Activated CD4-positive, alpha-beta T cell treated with anti-CD3 and anti-CD28 coated beads for 36 hours (primary cell): ENCODE measurements at regions not wholly inside any gene's neighbourhood (a gene's known extent, or its start where the extent isn't known, plus 50 kb on each side); places are given as distances from the start of the nearest gene placed in this dataset.
A peak's percentile ranks its signal among the peaks of the same experiment; 100 is the strongest.

Experiments
- ATAC-seq: fragments of 200-7000 bp; cut with Tn5 transposase; one replicate; pipeline ENCODE4 v1.10.0; 2021; ENCODE audit warnings: mild to moderate bottlenecking, moderate library complexity
- CTCF ChIA-PET: fragments of 350-600 bp; sonication (Branson Sonifier 250); formaldehyde crosslinking; loops from one replicate; lab custom pipeline; 2021; ENCODE audit warnings: antibody characterized with exemption; lab: Charles Lee
- POLR2A ChIA-PET: fragments of 350-600 bp; sonication (Branson Sonifier 250); formaldehyde crosslinking; loops from one replicate; lab custom pipeline; 2021; ENCODE audit warnings: antibody characterized with exemption, inconsistent platforms; lab: Charles Lee
- DNase-seq: peaks from one replicate; pipeline ENCODE4 v3.0.0-alpha.2; 2020
- H3K27ac Mint-ChIP-seq: one replicate; pipeline ENCODE4 v1.8.0; 2021; ENCODE audit warnings: mixed read lengths
- H3K27me3 Mint-ChIP-seq: one replicate; pipeline ENCODE4 v1.8.0; 2021; ENCODE audit warnings: mixed read lengths
- H3K36me3 Mint-ChIP-seq: one replicate; pipeline ENCODE4 v1.8.0; 2021; ENCODE audit warnings: low read depth, mixed read lengths
- H3K4me1 Mint-ChIP-seq: one replicate; pipeline ENCODE4 v1.8.0; 2021; ENCODE audit warnings: mixed read lengths
- H3K4me3 Mint-ChIP-seq: one replicate; pipeline ENCODE4 v1.8.0; 2021; ENCODE audit warnings: mild to moderate bottlenecking, moderate library complexity, mixed read lengths
- H3K9me3 Mint-ChIP-seq: one replicate; pipeline ENCODE4 v1.8.0; 2021; ENCODE audit warnings: low read depth, mixed read lengths
- intact Hi-C, 2 experiments: fragments of 100-400 bp; cut with DNase I in 1 of 2; cut with micrococcal nuclease in 1 of 2; formaldehyde crosslinking; loops; one replicate each; pipeline versions ENCODE4 v1.14.2 to v1.15.1; 2022 to 2024; cut with DNase I, micrococcal nuclease

- Mint-ChIP-seq H3K9me3 (no peaks in the 10 kb centered on the region), H3K27ac (no peak overlapping the region), H3K36me3 (no peaks in the 10 kb centered on the region), H3K4me1 (peaks cover 5% of the 10 kb centered on the region), H3K27me3 (peaks cover 3% of the 10 kb centered on the region), H3K4me3 (no peak overlapping the region)
- intact Hi-C loops = no loop called here
- ATAC-seq = no peak
- no peak for DNase-seq
- POLR2A ChIA-PET = no interaction called here
- CTCF ChIA-PET = interaction anchor here (1.3 kb wide), 1 partner anchor 31 kb away, joined by 3 read pairs; no protein-coding TSS in a partner anchor
These were observed 159.2 kb upstream of the ALKAL2 start for GRCh38 chr2:446963-447530.

- CTCF ChIA-PET = no interaction called here
- peaks cover 1% of the 10 kb centered on the region for H3K27me3 Mint-ChIP-seq
- no peak for DNase-seq
- no peak for ATAC-seq
- POLR2A ChIA-PET = no interaction called here
- H3K27ac Mint-ChIP-seq = no peak overlapping the region
- peaks cover 5% of the 10 kb centered on the region for H3K4me1 Mint-ChIP-seq
- intact Hi-C loops = no loop called here
- no peak overlapping the region for H3K4me3 Mint-ChIP-seq
- no peaks in the 10 kb centered on the region for H3K9me3 Mint-ChIP-seq
- no peaks in the 10 kb centered on the region for H3K36me3 Mint-ChIP-seq
These were observed 158.5 kb upstream of the ALKAL2 start for GRCh38 chr2:446303-446874.

DNA sequence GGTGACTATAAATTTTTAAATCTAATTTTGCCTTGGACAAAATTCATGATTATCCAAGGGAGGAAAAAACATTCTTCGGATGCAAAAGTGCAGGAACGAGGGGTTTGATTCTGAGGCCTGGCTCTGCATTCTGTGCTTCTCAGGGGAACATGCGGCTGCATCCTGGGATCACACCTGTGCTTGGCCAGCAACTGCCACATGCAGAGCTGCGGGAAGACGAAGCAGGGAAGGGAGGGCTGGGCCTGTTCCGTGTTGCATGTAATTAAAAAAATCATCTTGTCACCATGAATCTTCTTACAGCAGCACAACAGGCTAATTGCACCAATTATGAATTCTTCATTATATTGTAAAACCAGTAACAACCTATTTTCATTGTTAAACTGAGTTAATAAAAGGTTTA lies 158.0 kb upstream of the ALKAL2 start:
- no peaks in the 10 kb centered on the region for H3K36me3 Mint-ChIP-seq
- no peak overlapping the region for H3K27ac Mint-ChIP-seq
- DNase-seq (no peak), ATAC-seq (no peak)
- POLR2A ChIA-PET = no interaction called here
- intact Hi-C loops = no loop called here
- H3K4me1 Mint-ChIP-seq = peaks cover 5% of the 10 kb centered on the region
- H3K9me3 Mint-ChIP-seq = no peaks in the 10 kb centered on the region
- CTCF ChIA-PET = no interaction called here
- no peaks in the 10 kb centered on the region for H3K27me3 Mint-ChIP-seq
- H3K4me3 Mint-ChIP-seq = no peak overlapping the region

DNA sequence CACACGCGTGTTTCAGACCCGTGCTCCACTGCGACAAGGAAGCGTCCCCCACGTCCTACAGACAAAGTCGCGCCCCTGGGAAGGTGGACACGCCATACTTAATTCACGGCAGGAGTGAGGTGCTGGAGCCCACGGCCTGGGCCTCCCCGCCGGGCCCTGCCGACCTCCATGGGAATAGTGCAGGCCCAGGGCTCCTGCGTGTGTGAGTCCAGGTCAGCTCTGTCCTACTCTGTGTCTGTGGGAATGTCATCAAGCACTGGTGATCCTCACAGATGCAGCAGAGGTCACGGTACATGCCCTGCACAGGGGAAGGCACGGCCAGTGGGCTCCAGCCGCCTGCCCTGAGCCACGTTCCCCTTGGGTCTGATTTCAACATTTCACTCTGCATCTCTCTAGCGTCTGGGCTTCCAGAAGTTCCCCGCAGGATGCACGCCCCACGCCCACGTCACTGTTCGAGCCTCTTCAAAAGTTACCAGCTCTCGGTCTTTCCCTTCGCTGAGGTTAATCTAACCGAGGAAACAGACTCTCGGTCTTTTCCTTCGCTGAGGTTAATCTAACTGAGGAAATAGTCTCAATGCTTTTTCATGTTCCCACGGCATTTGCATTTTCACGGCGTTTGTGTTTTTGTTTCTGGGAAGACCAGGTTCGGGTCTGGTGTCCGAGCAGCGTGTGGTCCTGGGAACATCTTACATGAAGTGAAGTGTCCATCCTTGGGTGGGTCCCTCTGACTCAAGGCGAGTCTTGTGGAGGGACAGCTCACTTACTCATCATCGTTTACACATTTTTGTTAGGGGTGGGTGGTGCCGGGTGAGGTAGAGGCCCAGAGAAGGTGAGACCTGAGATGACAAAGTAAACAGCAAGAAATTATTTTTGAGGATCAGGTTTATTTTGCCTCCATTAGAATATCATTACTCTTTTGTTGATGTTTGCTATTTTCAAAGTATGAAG lies 157.3 kb upstream of the ALKAL2 start:
- no peak overlapping the region for H3K27ac Mint-ChIP-seq
- POLR2A ChIA-PET = no interaction called here

GRCh38 chr2:443741-444140 lies 155.8 kb upstream of the ALKAL2 start:
- H3K36me3 Mint-ChIP-seq = no peaks in the 10 kb centered on the region
- ATAC-seq = no peak
- H3K27me3 Mint-ChIP-seq = no peaks in the 10 kb centered on the region
- H3K9me3 Mint-ChIP-seq = no peaks in the 10 kb centered on the region
- H3K4me3 Mint-ChIP-seq = no peak overlapping the region
- intact Hi-C loops = no loop called here
- H3K4me1 Mint-ChIP-seq = peaks cover 5% of the 10 kb centered on the region
- no peak for DNase-seq
- CTCF ChIA-PET = no interaction called here
- H3K27ac Mint-ChIP-seq = no peak overlapping the region
- POLR2A ChIA-PET = no interaction called here

More for the DNA sequence above, 157.3 kb upstream of the ALKAL2 start:
- no peaks in the 10 kb centered on the region for H3K9me3 Mint-ChIP-seq
- DNase-seq (peak; percentile 46), ATAC-seq (peak; percentile 44)
- H3K36me3 Mint-ChIP-seq = no peaks in the 10 kb centered on the region
- intact Hi-C loops = no loop called here
- no peaks in the 10 kb centered on the region for H3K27me3 Mint-ChIP-seq
- H3K4me3 Mint-ChIP-seq = no peak overlapping the region
- peaks cover 5% of the 10 kb centered on the region for H3K4me1 Mint-ChIP-seq
- CTCF ChIA-PET = no interaction called here

DNA sequence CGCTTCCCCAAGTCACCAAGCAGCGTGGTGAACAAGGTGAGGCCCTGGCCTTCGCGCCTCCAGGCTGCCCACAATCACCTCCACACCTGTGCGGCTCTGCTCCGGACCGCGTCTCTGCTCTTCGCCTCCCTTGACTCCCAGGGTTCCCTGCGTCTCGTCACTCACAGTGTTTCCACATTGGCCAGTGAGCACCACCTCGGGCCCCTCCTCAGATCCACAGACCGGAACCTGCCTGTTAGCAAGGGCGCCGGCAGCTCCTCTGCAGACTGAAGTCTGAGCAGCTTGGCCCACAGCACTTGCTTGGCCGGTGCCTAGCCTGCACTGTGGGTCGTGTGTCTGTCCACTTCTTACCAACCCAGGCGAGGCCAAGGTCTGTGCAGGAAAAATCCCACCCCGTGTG lies 155.3 kb upstream of the ALKAL2 start:
- CTCF ChIA-PET = no interaction called here
- POLR2A ChIA-PET = no interaction called here

GRCh38 chr2:441258-442022 lies 153.5 kb upstream of the ALKAL2 start:
- peaks cover 21% of the 10 kb centered on the region for H3K4me1 Mint-ChIP-seq
- no peaks in the 10 kb centered on the region for H3K9me3 Mint-ChIP-seq
- H3K36me3 Mint-ChIP-seq = no peaks in the 10 kb centered on the region
- no peak for ATAC-seq
- ChIA-PET CTCF (no interaction called here), POLR2A (no interaction called here)
- DNase-seq = no peak
- intact Hi-C loops = no loop called here
- H3K27me3 Mint-ChIP-seq = no peaks in the 10 kb centered on the region
- no peak overlapping the region for H3K4me3 Mint-ChIP-seq
- no peak overlapping the region for H3K27ac Mint-ChIP-seq

More for the DNA sequence above, 155.3 kb upstream of the ALKAL2 start:
- Mint-ChIP-seq H3K4me1 (peaks cover 10% of the 10 kb centered on the region), H3K27ac (no peak overlapping the region), H3K9me3 (no peaks in the 10 kb centered on the region), H3K27me3 (no peaks in the 10 kb centered on the region), H3K4me3 (no peak overlapping the region), H3K36me3 (no peaks in the 10 kb centered on the region)
- intact Hi-C loops = no loop called here
- DNase-seq (no peak), ATAC-seq (no peak)

GRCh38 chr2:440403-440740 lies 152.5 kb upstream of the ALKAL2 start:
- Mint-ChIP-seq H3K9me3 (no peaks in the 10 kb centered on the region), H3K36me3 (no peaks in the 10 kb centered on the region), H3K4me3 (no peak overlapping the region), H3K27me3 (no peaks in the 10 kb centered on the region), H3K27ac (no peak overlapping the region), H3K4me1 (peaks cover 19% of the 10 kb centered on the region)
- ChIA-PET POLR2A (no interaction called here), CTCF (no interaction called here)
- no peak for DNase-seq
- intact Hi-C loops = no loop called here
- ATAC-seq = no peak

DNA sequence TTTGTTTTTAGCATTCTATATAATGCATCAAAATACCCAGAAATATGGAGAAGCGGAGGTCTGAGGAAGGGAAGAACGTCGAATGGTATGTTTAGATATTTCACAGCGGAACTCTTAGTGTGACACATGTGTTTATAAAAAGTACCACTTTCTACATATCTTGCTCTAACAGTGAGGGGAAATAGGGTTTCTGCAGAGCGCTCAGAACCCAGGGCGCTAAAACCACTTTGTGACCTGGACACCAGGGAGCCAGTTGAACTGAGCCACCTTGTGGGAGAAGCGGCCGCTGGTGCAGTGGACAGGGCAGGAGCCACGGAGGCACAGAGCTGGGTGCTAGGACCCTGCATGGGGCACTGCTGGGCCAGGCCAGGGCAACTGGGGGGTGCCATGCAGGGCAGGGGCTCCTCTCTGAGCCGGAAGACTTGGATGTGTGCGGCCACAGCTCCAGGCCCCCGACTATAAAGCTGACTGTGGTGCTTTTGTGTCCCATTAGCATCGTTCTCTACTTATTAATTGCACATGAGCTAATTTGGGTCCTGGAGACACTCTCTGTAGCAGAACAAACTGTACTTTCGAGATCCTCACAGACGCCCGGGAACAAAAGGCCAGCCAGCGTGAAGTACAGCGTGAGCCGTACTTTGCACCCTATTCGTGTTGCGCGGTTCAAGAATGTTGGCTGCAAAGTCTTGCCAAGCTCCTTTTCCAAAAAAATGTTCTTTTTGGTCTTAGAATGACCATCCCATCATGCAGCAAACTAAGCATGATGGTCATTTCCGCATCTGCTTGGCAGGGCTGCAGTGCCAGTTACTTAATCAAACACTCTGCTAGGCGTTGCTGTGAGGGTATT lies 151.9 kb upstream of the ALKAL2 start:
- intact Hi-C loops = loop anchor here in 1 of 2 experiments (2.0 kb wide), 1 partner anchor 175 kb away; the partner anchor contains the start of genes ACP1 and SH3YL1
- H3K4me1 Mint-ChIP-seq = peaks cover 17% of the 10 kb centered on the region
- no peaks in the 10 kb centered on the region for H3K9me3 Mint-ChIP-seq
- no peaks in the 10 kb centered on the region for H3K27me3 Mint-ChIP-seq
- no peak overlapping the region for H3K4me3 Mint-ChIP-seq
- ChIA-PET POLR2A (no interaction called here), CTCF (interaction anchor here (1.0 kb wide), 1 partner anchor 15 kb away, joined by 3 read pairs; no protein-coding TSS in a partner anchor)
- H3K27ac Mint-ChIP-seq = no peak overlapping the region
- H3K36me3 Mint-ChIP-seq = no peaks in the 10 kb centered on the region
- DNase-seq (no peak), ATAC-seq (no peak)

- ChIA-PET POLR2A (no interaction called here), CTCF (interaction anchor here (1.0 kb wide), 1 partner anchor 14 kb away, joined by 3 read pairs; no protein-coding TSS in a partner anchor)
- H3K36me3 Mint-ChIP-seq = no peaks in the 10 kb centered on the region
- no peaks in the 10 kb centered on the region for H3K9me3 Mint-ChIP-seq
- H3K27ac Mint-ChIP-seq = no peak overlapping the region
- intact Hi-C loops = loop anchor here in 1 of 2 experiments (2.0 kb wide), 1 partner anchor 174 kb away; the partner anchor contains the start of genes ACP1 and SH3YL1
- ATAC-seq = no peak
- H3K4me3 Mint-ChIP-seq = no peak overlapping the region
- H3K4me1 Mint-ChIP-seq = peaks cover 19% of the 10 kb centered on the region
- H3K27me3 Mint-ChIP-seq = no peaks in the 10 kb centered on the region
- DNase-seq = no peak
These were observed 151.2 kb upstream of the ALKAL2 start for GRCh38 chr2:439077-439476.
